GM12878 (cell line): ENCODE measurements at regions not wholly inside any gene's neighbourhood (a gene's known extent, or its start where the extent isn't known, plus 50 kb on each side); places are given as distances from the start of the nearest gene placed in this dataset.

Experiments
- ATAC-seq: fragments of 200-7000 bp; cut with Tn5 transposase; 3 replicates; pipeline ENCODE4 v1.9.1; 2020; ENCODE audit warnings: mild to moderate bottlenecking, moderate library complexity
- BruUV-seq: library from RNA; stranded (reverse); fragments of 400-500 nt; replicated peaks from 2 replicates; lab custom pipeline; 2021; lab: Mats Ljungman, UMichigan
- CTCF ChIA-PET: fragments of 300-600 bp; sonication (Branson Sonifier 250); formaldehyde crosslinking; extraction: SDS; loops from one replicate; lab custom pipeline; 2021; ENCODE audit warnings: inconsistent platforms; lab: Yijun Ruan, JAX
- POLR2A ChIA-PET: fragments of 350-600 bp; formaldehyde crosslinking; extraction: SDS; loops from one replicate; lab custom pipeline; 2021; ENCODE audit warnings: inconsistent platforms; lab: Charles Lee
- RAD21 ChIA-PET: fragments of 300-600 bp; sonication (Branson Sonifier 250); formaldehyde crosslinking; loops from one replicate; lab custom pipeline; 2023; ENCODE audit warnings: antibody characterized with exemption; ENCODE audit not compliant: unreplicated experiment; lab: Charles Lee
- SMC1A ChIA-PET: fragments of 300-600 bp; sonication (Branson Sonifier 250); formaldehyde crosslinking; loops from one replicate; lab custom pipeline; 2023; ENCODE audit not compliant: unreplicated experiment, uncharacterized antibody; lab: Charles Lee
- DNase-seq: peaks from one replicate; pipeline ENCODE4 v3.0.0-alpha.2; 2011; ENCODE audit warnings: low read depth, low spot score
- FAIRE-seq: peaks from 3 replicates; lab custom pipeline; 2011; peaks lifted over from hg19 to GRCh38; lab: Jason Lieb, UNC
- H2AFZ ChIP-seq: 2 replicates; pipeline ENCODE4 v1.6.0; 2011; ENCODE audit warnings: low read depth, low read length, control low read depth; ENCODE audit not compliant: control insufficient read depth
- H3K27ac ChIP-seq: 2 replicates; pipeline ENCODE4 v1.5.1; 2011; ENCODE audit warnings: control low read depth; ENCODE audit not compliant: control insufficient read depth, insufficient read depth
- H3K27me3 ChIP-seq, 2 experiments: replicated peaks in 1 of 2; 2 replicates each; pipeline versions ENCODE4 v1.6.0 to v1.6.1; 2011; ENCODE audit warnings: low read length in 1 of 2; ENCODE audit not compliant: control insufficient read depth in 2 of 2, insufficient read depth in 2 of 2
- H3K36me3 ChIP-seq, 2 experiments: 2 replicates each; pipeline ENCODE4 v1.5.1; 2011; ENCODE audit warnings: low read length in 1 of 2; ENCODE audit not compliant: control insufficient read depth in 2 of 2, insufficient read depth in 2 of 2
- H3K4me1 ChIP-seq: 2 replicates; pipeline ENCODE4 v1.6.1; 2011; ENCODE audit warnings: mild to moderate bottlenecking, low read length, moderate library complexity, mixed read lengths; ENCODE audit not compliant: control insufficient read depth, insufficient read depth
- H3K4me2 ChIP-seq: 2 replicates; pipeline ENCODE4 v1.6.0; 2011; ENCODE audit warnings: control low read depth; ENCODE audit not compliant: control insufficient read depth, insufficient read depth
- H3K4me3 ChIP-seq: fragments of 200-600 bp; sonication (generic); 2 replicates; pipeline ENCODE4 v1.5.1; 2016
- H3K79me2 ChIP-seq: 2 replicates; pipeline ENCODE4 v1.6.0; 2011; ENCODE audit warnings: low read length; ENCODE audit not compliant: control insufficient read depth, insufficient read depth
- H3K9ac ChIP-seq: 2 replicates; pipeline ENCODE4 v1.8.0; 2011; ENCODE audit warnings: low read length, control low read depth, mixed read lengths; ENCODE audit not compliant: control insufficient read depth, insufficient read depth
- H3K9me3 ChIP-seq: replicated peaks from 3 replicates; pipeline ENCODE4 v1.5.1; 2011; ENCODE audit warnings: mild to moderate bottlenecking, low read length; ENCODE audit not compliant: control insufficient read depth, insufficient read depth
- H4K20me1 ChIP-seq: 2 replicates; pipeline ENCODE4 v1.6.0; 2011; ENCODE audit not compliant: control insufficient read depth, insufficient read depth
- POLR2AphosphoS2 ChIP-seq: IDR thresholded peaks from 2 replicates; pipeline ENCODE4 v1.6.1; 2011; ENCODE audit warnings: low read depth, mild to moderate bottlenecking, low read length, improper control_type of control experiment, moderate library complexity
- ZNF274 ChIP-seq: IDR thresholded peaks from one replicate; pipeline ENCODE4 v1.8.0; 2011; ENCODE audit not compliant: insufficient read length, insufficient read depth
- WGBS: methylation state at CpG from one replicate; pipeline ENCODE4 v1.1.6; 2016; ENCODE audit warnings: low lambda C conversion rate; ENCODE audit not compliant: insufficient replicate concordance, insufficient coverage; ENCODE audit errors: missing lambda C conversion rate; 5-methylcytosine and 5-hydroxymethylcytosine counted together
- in situ Hi-C: fragments of 300-500 bp; cut with MboI; formaldehyde crosslinking; loops from 9 replicates; pipeline ENCODE4 v1.14.3; 2018; ENCODE audit warnings: mixed read lengths
- intact Hi-C: fragments of 100-400 bp; cut with micrococcal nuclease; formaldehyde crosslinking; loops from one replicate; pipeline ENCODE4 v1.14.2; 2022; ENCODE audit not compliant: unreplicated experiment
- TF ChIP-seq, protein P1 (sequence below): fragments of 450-650 bp; IDR thresholded peaks from 2 replicates; pipeline ENCODE4 v1.6.1; 2017; ENCODE audit warnings: mild to moderate bottlenecking, moderate library complexity

GRCh38 chr20:40111282-40111681 lies 577.8 kb downstream of the MAFB start:
- Histone ChIP-seq H3K4me1 (no peaks in the 10 kb centered on the region), H3K4me3 (no peak overlapping the region), H3K36me3 (no peaks in the 10 kb centered on the region), H3K4me2 (no peak overlapping the region), H3K9me3 (no peaks in the 10 kb centered on the region), H3K79me2 (no peaks in the 10 kb centered on the region), H2AFZ (no peak overlapping the region), H3K27ac (no peak overlapping the region), H4K20me1 (no peaks in the 10 kb centered on the region), H3K27me3 (no peaks in the 10 kb centered on the region), H3K9ac (no peak overlapping the region)
- intact Hi-C loops: no loop called here
- CTCF ChIA-PET: interaction anchor here (0.6 kb wide), 1 partner anchor 170 kb away, joined by 3 read pairs; no protein-coding TSS in a partner anchor
- BruUV-seq: no TSS peak
- WGBS: 33% methylated on average over 5 of the region's 5 CpGs
- POLR2A ChIA-PET: no interaction called here
- ATAC-seq (no peak), DNase-seq (no peak), FAIRE-seq (no peak)
- TF ChIP-seq, protein P1, sequence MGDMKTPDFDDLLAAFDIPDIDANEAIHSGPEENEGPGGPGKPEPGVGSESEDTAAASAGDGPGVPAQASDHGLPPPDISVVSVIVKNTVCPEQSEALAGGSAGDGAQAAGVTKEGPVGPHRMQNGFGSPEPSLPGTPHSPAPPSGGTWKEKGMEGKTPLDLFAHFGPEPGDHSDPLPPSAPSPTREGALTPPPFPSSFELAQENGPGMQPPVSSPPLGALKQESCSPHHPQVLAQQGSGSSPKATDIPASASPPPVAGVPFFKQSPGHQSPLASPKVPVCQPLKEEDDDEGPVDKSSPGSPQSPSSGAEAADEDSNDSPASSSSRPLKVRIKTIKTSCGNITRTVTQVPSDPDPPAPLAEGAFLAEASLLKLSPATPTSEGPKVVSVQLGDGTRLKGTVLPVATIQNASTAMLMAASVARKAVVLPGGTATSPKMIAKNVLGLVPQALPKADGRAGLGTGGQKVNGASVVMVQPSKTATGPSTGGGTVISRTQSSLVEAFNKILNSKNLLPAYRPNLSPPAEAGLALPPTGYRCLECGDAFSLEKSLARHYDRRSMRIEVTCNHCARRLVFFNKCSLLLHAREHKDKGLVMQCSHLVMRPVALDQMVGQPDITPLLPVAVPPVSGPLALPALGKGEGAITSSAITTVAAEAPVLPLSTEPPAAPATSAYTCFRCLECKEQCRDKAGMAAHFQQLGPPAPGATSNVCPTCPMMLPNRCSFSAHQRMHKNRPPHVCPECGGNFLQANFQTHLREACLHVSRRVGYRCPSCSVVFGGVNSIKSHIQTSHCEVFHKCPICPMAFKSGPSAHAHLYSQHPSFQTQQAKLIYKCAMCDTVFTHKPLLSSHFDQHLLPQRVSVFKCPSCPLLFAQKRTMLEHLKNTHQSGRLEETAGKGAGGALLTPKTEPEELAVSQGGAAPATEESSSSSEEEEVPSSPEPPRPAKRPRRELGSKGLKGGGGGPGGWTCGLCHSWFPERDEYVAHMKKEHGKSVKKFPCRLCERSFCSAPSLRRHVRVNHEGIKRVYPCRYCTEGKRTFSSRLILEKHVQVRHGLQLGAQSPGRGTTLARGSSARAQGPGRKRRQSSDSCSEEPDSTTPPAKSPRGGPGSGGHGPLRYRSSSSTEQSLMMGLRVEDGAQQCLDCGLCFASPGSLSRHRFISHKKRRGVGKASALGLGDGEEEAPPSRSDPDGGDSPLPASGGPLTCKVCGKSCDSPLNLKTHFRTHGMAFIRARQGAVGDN: no peak
- no peak for TF ChIP-seq ZNF274
- in situ Hi-C loops: no loop called here
- SMC1A ChIA-PET: interaction anchor here (0.9 kb wide), 1 partner anchor 86 kb away, joined by 4 read pairs; no protein-coding TSS in a partner anchor
- RAD21 ChIA-PET: no interaction called here

- 19% methylated on average over 4 of the region's 4 CpGs for WGBS
- H3K36me3 ChIP-seq: no peaks in the 10 kb centered on the region
These were observed 578.7 kb downstream of the MAFB start for GRCh38 chr20:40110311-40110831.

More at GRCh38 chr20:40110311-40110831, 578.7 kb downstream of the MAFB start:
- ChIA-PET RAD21 (no interaction called here), CTCF (interaction anchor here (0.6 kb wide), 1 partner anchor 171 kb away, joined by 3 read pairs; no protein-coding TSS in a partner anchor), POLR2A (no interaction called here), SMC1A (no interaction called here)
- H3K4me1 ChIP-seq: no peaks in the 10 kb centered on the region
- no peak overlapping the region for H3K9ac ChIP-seq
- no peak overlapping the region for H3K4me3 ChIP-seq
- DNase-seq (no peak), ATAC-seq (no peak), FAIRE-seq (no peak)
- H3K4me2 ChIP-seq: no peak overlapping the region
- H3K79me2 ChIP-seq: no peaks in the 10 kb centered on the region
- in situ Hi-C loops (no loop called here), intact Hi-C loops (no loop called here)
- H3K27ac ChIP-seq: no peak overlapping the region
- H3K9me3 ChIP-seq: no peaks in the 10 kb centered on the region
- BruUV-seq: no TSS peak
- H2AFZ ChIP-seq: no peak overlapping the region
- no peak for TF ChIP-seq POLR2AphosphoS2
- H3K27me3 ChIP-seq: no peaks in the 10 kb centered on the region
- no peaks in the 10 kb centered on the region for H4K20me1 ChIP-seq
